ENCODE measurements at regions not wholly inside any gene's neighbourhood (a gene's known extent, or its start where the extent isn't known, plus 50 kb on each side); places are given as distances from the start of the nearest gene placed in this dataset.

GRCh38 chr12:58387199-58387598, 445.8 kb downstream of the ATP23 start:
- no peak for TF ChIP-seq POLR2AphosphoS5 (IDR thresholded peaks at IDR 0.05; ENCODE audit: low read depth, low read length)
- no peak for TF ChIP-seq REST (IDR thresholded peaks at IDR 0.05; ENCODE audit: insufficient read depth in 1 of 2, low read depth in 2 of 2, low read length in 1 of 2)
- TF ChIP-seq CTCF (IDR thresholded peaks at IDR 0.05), result no peak
- TF ChIP-seq TCF7L2 (IDR thresholded peaks at IDR 0.05; ENCODE audit: low read depth, low read length), result no peak
- no peak for TF ChIP-seq SIN3A (IDR thresholded peaks at IDR 0.05; ENCODE audit: borderline replicate concordance, insufficient read depth, low read depth, low read length)

Measured in Panc1 (cell line).